H1 (cell line): ENCODE measurements at regions not wholly inside any gene's neighbourhood (a gene's known extent, or its start where the extent isn't known, plus 50 kb on each side); places are given as distances from the start of the nearest gene placed in this dataset.

Experiments
- CTCF ChIA-PET: fragments of 300-600 bp; sonication (Branson Sonifier 250); formaldehyde crosslinking; loops from one replicate; lab custom pipeline; 2021; ENCODE audit not compliant: partially characterized antibody; lab: Charles Lee
- POLR2A ChIA-PET: fragments of 300-600 bp; sonication (Branson Sonifier 250); formaldehyde crosslinking; loops from one replicate; lab custom pipeline; 2021; ENCODE audit warnings: inconsistent platforms; ENCODE audit not compliant: partially characterized antibody; lab: Charles Lee
- DNase-seq, 2 experiments: peaks; one replicate each; pipeline versions ENCODE4 v3.0.0 to v3.0.0-alpha.2; 2010 to 2022; ENCODE audit warnings: low spot score in 2 of 2, low read depth in 1 of 2, mixed read lengths in 1 of 2
- FAIRE-seq: peaks from 2 replicates; lab custom pipeline; 2011; peaks lifted over from hg19 to GRCh38; lab: Jason Lieb, UNC
- H2AFZ ChIP-seq: 2 replicates; pipeline ENCODE4 v1.8.1; 2012; ENCODE audit warnings: low read length, inconsistent platforms
- H2AK5ac ChIP-seq: 2 replicates; pipeline ENCODE4 v1.6.1; 2013; ENCODE audit warnings: low read depth, low read length
- H2BK120ac ChIP-seq: replicated peaks from 2 replicates; pipeline ENCODE3; 2013; ENCODE audit warnings: low read depth, low read length, inconsistent platforms
- H2BK12ac ChIP-seq: 2 replicates; pipeline ENCODE4 v1.6.1; 2013; ENCODE audit warnings: low read depth, low read length
- H2BK15ac ChIP-seq: 2 replicates; pipeline ENCODE4 v1.6.1; 2013; ENCODE audit warnings: low read length
- H2BK20ac ChIP-seq: 2 replicates; pipeline ENCODE4 v1.6.1; 2013; ENCODE audit warnings: low read length
- H2BK5ac ChIP-seq: 2 replicates; pipeline ENCODE4 v1.6.1; 2013; ENCODE audit warnings: low read depth, low read length
- H3K14ac ChIP-seq: 2 replicates; pipeline ENCODE4 v1.6.1; 2013; ENCODE audit warnings: inconsistent platforms; ENCODE audit not compliant: insufficient read length
- H3K18ac ChIP-seq: 2 replicates; pipeline ENCODE4 v1.6.1; 2013; ENCODE audit warnings: low read length; ENCODE audit errors: extremely low read depth
- H3K23ac ChIP-seq: 2 replicates; pipeline ENCODE4 v1.6.1; 2013; ENCODE audit warnings: inconsistent platforms; ENCODE audit not compliant: insufficient read length
- H3K23me2 ChIP-seq: 2 replicates; pipeline ENCODE4 v1.6.1; 2013; ENCODE audit warnings: low read depth, low read length
- H3K27ac ChIP-seq: 2 replicates; pipeline ENCODE4 v1.6.1; 2011; ENCODE audit warnings: low read depth, low read length, inconsistent platforms
- H3K27me3 ChIP-seq, 4 experiments: replicated peaks in 1 of 4; 1 replicate in 1 of 4; 2 replicates in 3 of 4; pipeline versions ENCODE4 v1.6.1 to v1.8.1; 2011 to 2013; ENCODE audit warnings: low read length in 3 of 4, mild to moderate bottlenecking in 3 of 4, inconsistent platforms in 2 of 4, mixed read lengths in 2 of 4, moderate library complexity in 1 of 4; ENCODE audit not compliant: control insufficient read depth in 3 of 4, insufficient read depth in 3 of 4; ENCODE audit errors: extremely low read depth in 1 of 4
- H3K36me3 ChIP-seq, 4 experiments: 2 replicates each; pipeline versions ENCODE4 v1.6.1 to v1.8.1; 2011 to 2013; ENCODE audit warnings: mild to moderate bottlenecking in 4 of 4, low read length in 3 of 4, moderate library complexity in 2 of 4, control low read depth in 1 of 4, inconsistent platforms in 1 of 4; ENCODE audit not compliant: insufficient read depth in 4 of 4, control insufficient read depth in 2 of 4
- H3K4ac ChIP-seq: replicated peaks from 2 replicates; pipeline ENCODE3; 2013; ENCODE audit warnings: low read length, low read depth, mixed read lengths, inconsistent platforms; ENCODE audit not compliant: insufficient read length
- H3K4me1 ChIP-seq, 4 experiments: replicated peaks in 1 of 4; 1 replicate in 1 of 4; 2 replicates in 3 of 4; pipeline versions ENCODE4 v1.6.1 to v1.8.1; 2011 to 2013; ENCODE audit warnings: low read length in 3 of 4, inconsistent platforms in 2 of 4, mixed read lengths in 1 of 4; ENCODE audit not compliant: insufficient read depth in 4 of 4, control insufficient read depth in 3 of 4
- H3K4me2 ChIP-seq, 2 experiments: 2 replicates each; pipeline versions ENCODE4 v1.6.1 to v1.8.1; 2011 to 2013; ENCODE audit warnings: low read depth in 2 of 2, low read length in 2 of 2, control low read depth in 1 of 2, inconsistent platforms in 1 of 2, mild to moderate bottlenecking in 1 of 2; ENCODE audit not compliant: insufficient read depth in 1 of 2
- H3K4me3 ChIP-seq, 4 experiments: fragments of 200-600, 300-600 bp in 1 of 4; sonication (generic), shearing (Covaris generic), sonication (Bioruptor Twin) in 1 of 4; 2 replicates each; pipeline versions ENCODE4 v1.5.1 to v1.8.1; 2011 to 2016; ENCODE audit warnings: low read length in 4 of 4, low read depth in 3 of 4, control low read depth in 2 of 4, inconsistent platforms in 2 of 4, mild to moderate bottlenecking in 2 of 4, mixed read lengths in 1 of 4, moderate library complexity in 1 of 4; ENCODE audit not compliant: insufficient read depth in 2 of 4; ENCODE audit errors: extremely low read depth in 1 of 4
- H3K56ac ChIP-seq: replicated peaks from 2 replicates; pipeline ENCODE3; 2013; ENCODE audit warnings: low read depth, mild to moderate bottlenecking, mixed read lengths, low read length, inconsistent platforms; ENCODE audit not compliant: insufficient read length
- H3K79me1 ChIP-seq: 2 replicates; pipeline ENCODE4 v1.6.1; 2013; ENCODE audit warnings: low read depth, low read length, control low read depth
- H3K79me2 ChIP-seq, 2 experiments: 2 replicates each; pipeline versions ENCODE4 v1.6.1 to v1.8.1; 2012 to 2013; ENCODE audit warnings: low read length in 2 of 2, mild to moderate bottlenecking in 2 of 2, inconsistent platforms in 1 of 2; ENCODE audit not compliant: insufficient read depth in 2 of 2, control insufficient read depth in 1 of 2
- H3K9ac ChIP-seq, 4 experiments: replicated peaks in 1 of 4; 1 replicate in 1 of 4; 2 replicates in 3 of 4; pipeline versions ENCODE4 v1.6.1 to v1.8.1; 2011 to 2013; ENCODE audit warnings: low read depth in 3 of 4, low read length in 3 of 4, control low read depth in 2 of 4, mild to moderate bottlenecking in 2 of 4, moderate library complexity in 2 of 4, inconsistent platforms in 1 of 4; ENCODE audit errors: extremely low read depth in 1 of 4
- H3K9me3 ChIP-seq, 2 experiments: 2 replicates each; pipeline versions ENCODE4 v1.6.1 to v1.8.1; 2012 to 2013; ENCODE audit warnings: mild to moderate bottlenecking in 2 of 2, moderate library complexity in 2 of 2, control low read depth in 1 of 2, inconsistent platforms in 1 of 2, low read depth in 1 of 2, low read length in 1 of 2, mixed read lengths in 1 of 2; ENCODE audit not compliant: insufficient read depth in 2 of 2
- H4K20me1 ChIP-seq, 2 experiments: replicated peaks in 1 of 2; 2 replicates each; pipeline versions ENCODE3 to v1.8.1; 2011 to 2013; ENCODE audit warnings: inconsistent platforms in 2 of 2, low read length in 2 of 2, mild to moderate bottlenecking in 1 of 2; ENCODE audit not compliant: insufficient read depth in 2 of 2, control insufficient read depth in 1 of 2
- H4K5ac ChIP-seq: 2 replicates; pipeline ENCODE4 v1.6.1; 2013; ENCODE audit warnings: low read length, low read depth, mixed read lengths, inconsistent platforms; ENCODE audit not compliant: insufficient read length
- H4K8ac ChIP-seq: 2 replicates; pipeline ENCODE4 v1.8.0; 2013; ENCODE audit warnings: mild to moderate bottlenecking, moderate library complexity, low read length, inconsistent platforms; ENCODE audit not compliant: insufficient read depth; ENCODE audit errors: extremely low read depth
- H4K91ac ChIP-seq: replicated peaks from 2 replicates; pipeline ENCODE3; 2013; ENCODE audit warnings: low read length, mixed read lengths, inconsistent platforms; ENCODE audit not compliant: insufficient read length
- EZH2 ChIP-seq: fragments of 200-600 bp; sonication (generic); IDR thresholded peaks from 2 replicates; pipeline ENCODE4 v1.7.1; 2012; ENCODE audit warnings: low read depth, mild to moderate bottlenecking, moderate library complexity, low read length, inconsistent platforms; ENCODE audit not compliant: severe bottlenecking
- FOSL1 ChIP-seq: IDR thresholded peaks from 2 replicates; pipeline ENCODE4 v1.6.1; 2011; ENCODE audit warnings: mild to moderate bottlenecking, low read depth, low read length, moderate library complexity; ENCODE audit not compliant: insufficient read depth
- GABPA ChIP-seq: IDR thresholded peaks from 2 replicates; pipeline ENCODE4 v1.6.1; 2011; ENCODE audit warnings: mild to moderate bottlenecking, low read length, moderate library complexity, borderline replicate concordance; ENCODE audit not compliant: insufficient read depth
- JUN ChIP-seq: IDR thresholded peaks from 2 replicates; pipeline ENCODE4 v1.6.1; 2011; ENCODE audit warnings: low read depth, mild to moderate bottlenecking, improper control_type of control experiment, low read length
- JUND ChIP-seq: IDR thresholded peaks from 2 replicates; pipeline ENCODE4 v1.6.1; 2011; ENCODE audit warnings: mild to moderate bottlenecking, improper control_type of control experiment, low read length
- SIN3A ChIP-seq, 2 experiments: IDR thresholded peaks in 1 of 2; conservative IDR thresholded peaks in 1 of 2; 2 replicates each; pipeline ENCODE4 v1.6.1; 2011 to 2012; ENCODE audit warnings: low read length in 2 of 2, improper control_type of control experiment in 1 of 2, low read depth in 1 of 2, mild to moderate bottlenecking in 1 of 2
- SIRT6 ChIP-seq: IDR thresholded peaks from one replicate; pipeline ENCODE4 v1.7.1; 2012; ENCODE audit warnings: low read length, inconsistent platforms
- SUZ12 ChIP-seq: fragments of 200-600 bp; sonication (generic); IDR thresholded peaks from 2 replicates; pipeline ENCODE4 v1.6.1; 2012; ENCODE audit warnings: mild to moderate bottlenecking, inconsistent platforms, low read length, moderate library complexity, mixed read lengths
- WGBS, 2 experiments: shearing (Covaris generic) in 1 of 2; methylation state at CpG; one replicate each; pipeline versions ENCODE4 v1.1.6 to v1.1.7; 2013 to 2015; ENCODE audit warnings: low lambda C conversion rate in 2 of 2, mixed read lengths in 2 of 2, inconsistent platforms in 1 of 2, low coverage in 1 of 2, missing lambda C conversion rate in 1 of 2; ENCODE audit not compliant: insufficient replicate concordance in 2 of 2, insufficient coverage in 1 of 2, insufficient read length in 1 of 2; ENCODE audit errors: extremely low coverage in 1 of 2, missing lambda C conversion rate in 1 of 2; 5-methylcytosine and 5-hydroxymethylcytosine counted together

DNA sequence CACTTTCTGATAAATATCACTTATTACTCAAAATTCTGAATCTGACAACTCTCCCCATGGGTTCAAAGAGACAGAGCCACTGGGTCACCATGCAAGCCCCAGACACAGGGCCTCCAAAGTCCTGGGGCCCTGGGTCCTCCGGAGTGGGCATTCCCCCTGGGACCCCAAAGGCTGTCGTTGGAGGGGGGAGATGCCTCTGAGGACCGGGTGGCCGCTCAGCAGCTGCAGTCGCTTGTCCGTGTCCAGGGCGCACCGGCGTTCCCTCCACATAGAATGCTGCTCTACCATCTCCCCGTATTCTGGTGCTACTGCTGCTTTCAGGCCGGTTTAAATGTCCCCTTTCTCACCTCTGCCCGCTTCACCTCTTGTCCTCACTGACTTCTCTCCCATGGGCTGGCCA lies 246.1 kb downstream of the TEX29 start:
- Histone ChIP-seq H3K23me2 (no peaks in the 10 kb centered on the region), H3K4me1 (no peaks in the 10 kb centered on the region), H3K14ac (no peak overlapping the region), H3K9ac (no peak overlapping the region), H2BK5ac (no peak overlapping the region), H3K56ac (no peak overlapping the region), H3K27me3 (peaks cover 0 to 2% (median 0%) of the 10 kb centered on the region in 4 experiments; a peak in 1 of 7 replicates), H3K4ac (no peak overlapping the region), H3K18ac (no peak overlapping the region), H4K20me1 (no peaks in the 10 kb centered on the region), H2BK12ac (no peak overlapping the region), H2BK120ac (no peak overlapping the region), H3K9me3 (0 out of 4 replicates have a peak, but pooled peaks cover 0 to 7% of the 10 kb centered on the region in 2 experiments), H2AK5ac (no peak overlapping the region), H3K79me2 (no peaks in the 10 kb centered on the region), H4K5ac (no peak overlapping the region), H3K23ac (no peak overlapping the region), H3K4me2 (no peak overlapping the region), H2AFZ (no peak overlapping the region), H3K79me1 (no peaks in the 10 kb centered on the region), H3K27ac (no peak overlapping the region), H2BK20ac (no peak overlapping the region), H3K4me3 (no peak overlapping the region), H4K91ac (no peak overlapping the region), H2BK15ac (no peak overlapping the region), H4K8ac (no peak overlapping the region), H3K36me3 (no peaks in the 10 kb centered on the region)
- FAIRE-seq: no peak
- WGBS, 2 experiments: 80% methylated on average over 12 of the region's 12 CpGs; no CpG with 5 or more reads in 1 of the 2 experiments
- TF ChIP-seq SIN3A (conservative IDR thresholded peaks at IDR 0.05 in 1 of 2, IDR thresholded peaks at IDR 0.05 in 1 of 2; ENCODE audit: low read depth in 1 of 2, low read length in 2 of 2): no peak
- no peak for TF ChIP-seq JUND
- TF ChIP-seq EZH2: no peak
- no peak for TF ChIP-seq SUZ12
- TF ChIP-seq SIRT6: no peak
- no peak for TF ChIP-seq GABPA
- TF ChIP-seq FOSL1: no peak
- TF ChIP-seq JUN: no peak
- CTCF ChIA-PET: interaction anchor here (1.2 kb wide), 1 partner anchor 61 kb away, joined by 3 read pairs; no protein-coding TSS in a partner anchor
- DNase-seq: no peak
- POLR2A ChIA-PET: no interaction called here
